ENCODE measurements at regions not wholly inside any gene's neighbourhood (a gene's known extent, or its start where the extent isn't known, plus 50 kb on each side); places are given as distances from the start of the nearest gene placed in this dataset.

GRCh38 chr5:88495810-88496209, 227.2 kb upstream of the TMEM161B start:
- no peaks in the 10 kb centered on the region for H3K36me3 ChIP-seq (ENCODE audit: insufficient read depth)
- no peaks in the 10 kb centered on the region; the same call in 1 of the 2 replicates for H3K27me3 ChIP-seq (ENCODE audit: insufficient read depth)
- no peak overlapping the region for H3K4me3 ChIP-seq
- H3K4me1 ChIP-seq (ENCODE audit: insufficient read depth): peaks cover 10% of the 10 kb centered on the region
- H3K9me2 ChIP-seq (ENCODE audit: insufficient read depth): no peaks in the 10 kb centered on the region
- no peaks in the 10 kb centered on the region for H3K9me3 Mint-ChIP-seq
- H2AFZ ChIP-seq: no peak overlapping the region
- no peak overlapping the region for H3K27ac Mint-ChIP-seq
- no peaks in the 10 kb centered on the region for H3K79me2 ChIP-seq (replicated peaks; ENCODE audit: insufficient read depth)
- H4K20me1 ChIP-seq (replicated peaks; ENCODE audit: insufficient read depth): no peaks in the 10 kb centered on the region
- H3K27ac ChIP-seq (ENCODE audit: low read depth): no peak overlapping the region
- H3F3A ChIP-seq (replicated peaks; ENCODE audit: low read depth): no peaks in the 10 kb centered on the region
- TF ChIP-seq STAT1 (IDR thresholded peaks at IDR 0.05; ENCODE audit: unreplicated experiment) (no peak), ZNF331 (CRISPR knock-in tag; IDR thresholded peaks at IDR 0.05; ENCODE audit: low read depth) (no peak), ZNF114 (CRISPR knock-in tag; IDR thresholded peaks at IDR 0.05) (no peak), NANOG (IDR thresholded peaks at IDR 0.05; ENCODE audit: borderline replicate concordance) (no peak)
- H3K4me3 Mint-ChIP-seq: no peak overlapping the region
- DNase-seq (ENCODE audit: low spot score) (no peak), ATAC-seq (no peak)
- no peak overlapping the region for H3K4me2 ChIP-seq
- H3K36me3 Mint-ChIP-seq (ENCODE audit: low read depth): no peaks in the 10 kb centered on the region
- H3K4me1 Mint-ChIP-seq: peaks cover 11% of the 10 kb centered on the region
- no peaks in the 10 kb centered on the region for H3K27me3 Mint-ChIP-seq (ENCODE audit: insufficient read depth, low read depth, poor library complexity)

- H3K4me2 ChIP-seq: peak overlapping the region; percentile 62
- H3K36me3 Mint-ChIP-seq (ENCODE audit: low read depth): no peaks in the 10 kb centered on the region
- no peaks in the 10 kb centered on the region for H4K20me1 ChIP-seq (replicated peaks; ENCODE audit: insufficient read depth)
- peak; percentile 75 for ATAC-seq
- peaks cover 3% of the 10 kb centered on the region for H3K27me3 Mint-ChIP-seq (ENCODE audit: insufficient read depth, low read depth, poor library complexity)
- no peak overlapping the region for H3K4me3 ChIP-seq
- H3K36me3 ChIP-seq (ENCODE audit: insufficient read depth): no peaks in the 10 kb centered on the region
- no peaks in the 10 kb centered on the region for H3K79me2 ChIP-seq (replicated peaks; ENCODE audit: insufficient read depth)
- H3K4me1 ChIP-seq (ENCODE audit: insufficient read depth): peaks cover 37% of the 10 kb centered on the region
- H3K9me3 Mint-ChIP-seq: no peaks in the 10 kb centered on the region
- DNase-seq (ENCODE audit: low spot score): peak; percentile 32
- H3K4me3 Mint-ChIP-seq: peak overlapping the region; percentile 23
- peaks cover 37% of the 10 kb centered on the region for H3K4me1 Mint-ChIP-seq
- H3K9me2 ChIP-seq (ENCODE audit: insufficient read depth): no peaks in the 10 kb centered on the region
- no peaks in the 10 kb centered on the region for H3F3A ChIP-seq (replicated peaks; ENCODE audit: low read depth)
- no peak overlapping the region for H3K27ac ChIP-seq (ENCODE audit: low read depth)
- H2AFZ ChIP-seq: no peak overlapping the region
- H3K27ac Mint-ChIP-seq: no peak overlapping the region
- no peaks in the 10 kb centered on the region; the same call in 1 of the 2 replicates for H3K27me3 ChIP-seq (ENCODE audit: insufficient read depth)
- TF ChIP-seq EZH2 (IDR thresholded peaks at IDR 0.05; ENCODE audit: low read depth, unreplicated experiment) (no peak), CREB1 (CRISPR knock-in tag; IDR thresholded peaks at IDR 0.05; ENCODE audit: low read depth) (no peak), ETS1 (IDR thresholded peaks at IDR 0.05) (no peak), ZNF462 (CRISPR knock-in tag; IDR thresholded peaks at IDR 0.05) (no peak), NANOG (IDR thresholded peaks at IDR 0.05; ENCODE audit: borderline replicate concordance) (no peak), STAT1 (IDR thresholded peaks at IDR 0.05; ENCODE audit: unreplicated experiment) (no peak), POLR2AphosphoS5 (IDR thresholded peaks at IDR 0.05; ENCODE audit: low read depth) (no peak), REST (IDR thresholded peaks at IDR 0.05; ENCODE audit: unreplicated experiment) (no peak)
These were observed 222.2 kb upstream of the TMEM161B start for GRCh38 chr5:88490874-88491273.

Data from GM23338 (cell line).